ENCODE measurements at regions not wholly inside any gene's neighbourhood (a gene's known extent, or its start where the extent isn't known, plus 50 kb on each side); places are given as distances from the start of the nearest gene placed in this dataset.
A peak's percentile ranks its signal among the peaks of the same experiment; 100 is the strongest.

DNA sequence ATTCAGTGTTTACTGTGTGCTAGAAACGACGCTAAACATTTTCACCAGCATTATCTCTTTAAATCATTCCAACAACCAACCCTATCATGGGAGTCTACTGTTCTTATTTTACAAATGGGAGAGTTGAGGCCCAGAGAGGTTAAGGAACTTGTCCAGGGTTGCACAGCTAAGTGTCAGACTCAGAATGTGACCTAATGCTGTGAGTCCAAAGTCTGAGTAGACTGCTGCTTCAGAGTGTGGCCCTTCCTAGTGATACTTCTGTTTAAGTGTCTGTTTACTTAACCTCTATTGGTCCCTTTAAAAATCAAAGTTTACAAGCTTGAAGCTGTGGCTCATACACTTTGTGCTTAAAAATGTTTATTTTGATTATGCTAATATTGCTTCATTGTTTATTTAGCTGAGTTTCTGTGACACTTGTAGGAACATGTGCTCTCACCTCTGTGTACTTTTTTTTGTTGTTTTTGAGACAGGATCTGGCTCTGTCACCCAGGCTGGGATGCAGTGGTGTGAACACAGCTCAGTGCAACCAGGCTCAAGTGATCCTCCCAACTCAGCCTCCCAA is 84.4 kb upstream of the SYPL1 start:
- no peak for DNase-seq
- in situ Hi-C loops (cut with MboI; ENCODE audit: low pct_unique_long_range_greater_than_20kb, low sequenced_read_pairs) = loop anchor here (25.0 kb wide), 1 partner anchor 166 kb away; no protein-coding TSS in a partner anchor

DNA sequence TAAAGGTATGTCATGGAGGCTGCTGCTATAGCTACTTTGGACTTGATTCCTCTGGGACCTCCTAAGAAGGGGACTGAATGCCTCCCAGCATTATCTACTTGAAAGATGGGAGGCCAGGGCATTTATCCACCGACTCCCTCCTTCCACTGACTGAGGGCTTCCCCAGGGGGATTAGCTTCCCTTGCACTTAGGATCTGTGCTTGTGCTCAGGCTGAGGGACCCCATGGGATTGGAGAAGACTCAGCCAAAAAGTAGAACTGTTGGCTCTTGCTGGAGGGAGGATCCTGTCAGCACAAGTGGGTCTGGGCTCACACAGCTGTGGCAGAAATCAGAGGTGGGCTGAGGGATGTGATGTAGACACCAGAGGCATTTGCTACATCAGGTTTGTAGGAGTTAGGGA is 81.5 kb upstream of the SYPL1 start:
- no peak for DNase-seq
- in situ Hi-C loops (cut with MboI; ENCODE audit: low pct_unique_long_range_greater_than_20kb, low sequenced_read_pairs) = loop anchor here (25.0 kb wide), 1 partner anchor 169 kb away; no protein-coding TSS in a partner anchor

DNA sequence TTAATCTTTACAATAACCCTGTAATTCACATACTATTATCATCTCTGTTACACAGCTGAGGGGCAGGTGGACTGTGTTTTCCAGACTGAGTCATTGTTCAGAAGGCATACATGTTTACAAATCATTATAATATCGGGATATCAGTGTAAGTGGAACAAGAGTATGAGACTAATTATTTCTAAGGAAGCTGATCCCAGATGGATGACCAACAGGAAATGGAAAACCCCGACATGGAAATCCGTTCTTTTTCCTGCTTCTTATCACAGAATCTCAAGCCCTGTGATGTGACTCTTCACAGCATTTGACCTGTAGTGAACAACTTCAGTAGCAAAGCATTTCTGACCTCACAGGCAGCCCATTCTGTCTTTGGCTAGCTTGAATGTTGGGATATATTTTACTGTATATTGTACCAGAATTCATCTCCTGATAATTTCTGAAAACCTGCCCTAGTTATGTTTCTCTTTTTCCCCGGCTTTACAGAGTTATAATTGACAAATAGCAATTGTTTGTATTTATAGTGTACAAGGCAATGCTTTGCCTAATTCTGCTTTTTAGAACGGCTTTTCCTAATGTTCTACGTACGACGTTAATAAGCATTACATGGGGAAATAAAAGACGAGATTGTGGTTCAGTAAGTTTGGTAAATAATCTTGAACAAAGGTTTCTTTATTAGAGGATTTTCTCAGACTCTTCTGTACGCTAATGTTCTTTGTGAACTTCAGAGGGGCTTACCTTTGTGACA is 78.6 kb upstream of the SYPL1 start:
- in situ Hi-C loops (cut with MboI; ENCODE audit: low pct_unique_long_range_greater_than_20kb, low sequenced_read_pairs) = loop anchor here (25.0 kb wide), 1 partner anchor 172 kb away; no protein-coding TSS in a partner anchor
- DNase-seq = no peak

DNA sequence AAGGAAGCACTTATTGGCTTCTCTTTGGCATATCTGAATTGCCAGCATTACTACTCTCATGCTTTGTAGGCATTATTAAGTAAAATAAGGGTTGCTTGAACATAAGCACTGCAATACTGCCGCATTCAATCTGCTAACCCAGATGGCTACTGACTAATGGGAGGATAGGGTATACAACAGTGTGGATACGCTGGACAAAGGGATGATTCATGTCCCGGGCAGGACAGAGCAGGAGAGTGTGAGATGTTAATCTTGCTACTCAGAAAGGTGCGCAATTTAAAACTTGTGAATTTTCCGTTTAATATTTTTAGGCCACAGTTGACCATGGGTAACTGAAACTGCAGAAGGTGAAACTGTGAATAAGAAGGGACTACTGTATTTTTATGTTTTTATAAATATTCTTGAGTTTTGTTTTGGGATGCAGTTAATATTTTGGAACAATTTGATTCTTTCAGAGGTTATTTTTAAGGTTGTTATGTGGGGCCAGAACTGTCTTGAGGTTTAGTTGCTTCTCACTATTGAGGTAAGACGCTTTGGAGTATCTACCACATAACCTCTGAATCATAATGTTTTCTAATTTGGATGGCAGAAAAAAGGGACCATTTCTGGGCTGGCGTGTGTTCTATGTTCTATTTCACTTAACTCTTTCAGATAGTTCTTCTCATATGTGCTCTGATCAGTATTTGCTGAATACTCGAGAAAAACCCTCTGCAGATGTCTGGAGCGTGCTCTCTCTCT is 75.7 kb upstream of the SYPL1 start:
- DNase-seq = no peak
- in situ Hi-C loops (cut with MboI; ENCODE audit: low pct_unique_long_range_greater_than_20kb, low sequenced_read_pairs) = loop anchor here (25.0 kb wide), 1 partner anchor 175 kb away; no protein-coding TSS in a partner anchor

DNA sequence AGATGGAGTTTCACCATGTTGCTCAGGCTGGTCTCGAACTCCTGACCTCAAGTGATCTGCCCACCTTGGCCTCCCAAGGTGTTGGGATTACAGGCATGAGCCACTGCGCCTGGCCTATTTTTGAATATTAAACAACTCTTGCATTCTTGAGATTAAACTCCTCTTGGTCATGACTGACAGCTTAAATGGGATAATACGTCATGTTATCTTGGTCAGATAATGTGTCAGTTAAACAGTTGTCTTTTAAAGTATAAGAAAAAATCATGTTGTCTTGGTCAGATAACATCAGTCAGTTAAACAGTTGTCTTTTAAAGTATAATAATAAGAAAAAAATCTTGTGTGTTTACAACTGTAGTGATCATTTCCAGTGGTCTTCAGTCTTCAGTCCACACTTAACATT is 73.6 kb upstream of the SYPL1 start:
- DNase-seq = no peak
- in situ Hi-C loops (cut with MboI; ENCODE audit: low pct_unique_long_range_greater_than_20kb, low sequenced_read_pairs) = loop anchor here (25.0 kb wide), 1 partner anchor 177 kb away; no protein-coding TSS in a partner anchor

DNA sequence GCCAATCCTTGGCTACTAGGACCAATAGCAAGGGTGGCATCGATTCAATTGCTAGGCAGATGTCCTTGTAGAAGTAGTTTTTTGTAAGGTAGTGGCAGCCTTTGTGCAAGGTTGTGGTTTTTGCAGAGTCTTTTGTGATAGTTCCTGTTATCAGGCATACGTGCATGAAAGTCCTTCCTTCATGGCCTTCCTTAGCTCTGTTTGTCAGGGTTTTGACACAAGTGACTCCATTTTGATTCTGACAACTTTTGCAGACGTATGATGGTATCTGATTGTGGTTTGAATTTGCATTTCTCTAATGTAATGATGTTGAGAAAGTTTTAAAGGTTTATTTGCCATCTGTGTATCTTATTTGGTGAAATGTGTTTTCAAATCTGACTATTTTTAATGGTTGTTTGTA is 71.8 kb upstream of the SYPL1 start:
- in situ Hi-C loops (cut with MboI; ENCODE audit: low pct_unique_long_range_greater_than_20kb, low sequenced_read_pairs) = loop anchor here (25.0 kb wide), 1 partner anchor 178 kb away; no protein-coding TSS in a partner anchor
- peak; percentile 21 for DNase-seq

DNA sequence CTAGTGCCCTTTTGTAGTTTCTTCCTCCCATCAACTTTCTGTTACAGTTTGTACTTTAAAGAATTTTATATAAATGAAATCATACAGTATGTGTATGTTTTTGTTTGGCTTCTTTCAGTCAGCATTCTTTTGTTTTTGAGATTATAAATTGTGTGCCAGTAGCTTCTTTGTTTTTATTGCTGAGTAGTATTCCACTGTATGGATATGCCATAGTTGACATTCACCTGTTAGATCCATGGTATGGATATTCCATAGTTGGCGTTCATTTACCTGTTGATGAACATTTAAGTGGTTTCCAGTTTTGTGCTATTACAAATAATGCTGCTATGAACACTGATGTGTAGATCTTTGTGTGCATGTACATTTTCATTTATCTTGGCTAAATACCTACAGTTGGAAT is 70.8 kb upstream of the SYPL1 start:
- DNase-seq = no peak
- in situ Hi-C loops (cut with MboI; ENCODE audit: low pct_unique_long_range_greater_than_20kb, low sequenced_read_pairs) = loop anchor here (25.0 kb wide), 1 partner anchor 179 kb away; no protein-coding TSS in a partner anchor

DNA sequence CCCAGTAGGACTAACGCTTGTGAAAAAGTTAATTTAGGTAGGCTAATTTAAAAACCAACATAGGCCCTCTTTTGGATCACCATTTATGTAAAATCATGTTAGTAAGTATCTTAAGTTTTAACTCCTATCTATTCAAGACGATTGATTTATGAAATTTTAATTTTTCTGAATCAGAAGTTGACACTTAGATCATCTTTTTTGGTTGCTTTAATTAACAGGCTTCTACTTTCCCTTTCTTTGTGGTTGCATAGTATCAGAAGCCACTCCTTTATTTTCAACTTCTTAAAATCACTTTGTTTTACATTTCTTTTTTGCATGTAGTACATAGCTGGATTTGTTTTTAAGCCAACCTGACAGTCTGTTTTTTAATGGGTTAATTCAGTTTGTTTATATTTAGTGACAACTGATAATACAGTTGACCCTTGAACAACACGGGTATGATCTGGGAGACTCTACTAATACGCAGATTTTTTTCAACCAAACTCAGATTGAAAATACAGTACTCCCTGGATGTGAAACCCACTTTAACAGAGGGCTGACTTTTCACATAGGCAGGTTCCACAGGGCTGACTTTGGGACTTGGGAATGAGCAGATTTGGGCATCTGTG is 69.7 kb upstream of the SYPL1 start:
- DNase-seq = no peak
- in situ Hi-C loops (cut with MboI; ENCODE audit: low pct_unique_long_range_greater_than_20kb, low sequenced_read_pairs) = loop anchor here (25.0 kb wide), 1 partner anchor 181 kb away; no protein-coding TSS in a partner anchor

DNA sequence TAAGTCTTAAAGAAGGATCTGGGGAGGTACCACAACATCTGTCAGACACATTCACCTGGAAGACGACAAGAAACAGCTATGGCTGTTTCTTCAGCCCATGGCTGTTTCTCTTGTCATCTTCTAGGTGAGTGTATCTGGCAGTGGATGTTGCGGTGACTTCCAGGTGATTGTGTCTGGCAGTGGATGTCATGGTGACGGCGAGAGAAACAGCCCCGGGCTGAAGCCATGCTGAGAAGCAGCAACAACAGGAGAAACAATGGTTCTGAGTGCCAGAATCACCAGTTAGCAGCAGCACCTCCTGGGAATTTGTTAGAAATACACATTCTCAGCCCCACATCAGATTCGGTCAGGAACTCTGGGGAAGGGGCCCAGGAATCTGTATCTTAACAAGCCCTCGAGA is 68.6 kb upstream of the SYPL1 start:
- DNase-seq = no peak
- in situ Hi-C loops (cut with MboI; ENCODE audit: low pct_unique_long_range_greater_than_20kb, low sequenced_read_pairs) = loop anchor here (25.0 kb wide), 1 partner anchor 182 kb away; no protein-coding TSS in a partner anchor

DNA sequence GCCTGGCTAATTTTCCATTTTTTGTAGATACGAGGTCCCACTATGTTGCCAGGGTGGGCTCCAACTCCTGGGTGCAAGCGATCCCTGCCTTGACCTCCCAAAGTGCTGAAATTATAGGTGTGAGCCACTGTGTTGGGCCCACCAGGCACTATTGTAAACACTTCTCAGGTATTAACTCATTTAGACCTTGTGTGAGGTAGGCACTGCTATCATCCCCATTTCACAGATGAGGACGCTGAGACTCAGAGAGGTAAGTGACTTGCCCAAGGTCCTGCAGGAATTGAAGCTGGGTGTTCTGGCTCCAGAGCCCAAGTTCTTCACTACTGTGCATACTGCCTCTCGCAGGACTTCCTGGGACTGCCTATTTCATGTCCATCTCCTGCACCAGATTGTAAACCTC is 67.1 kb upstream of the SYPL1 start:
- DNase-seq = no peak
- in situ Hi-C loops (cut with MboI; ENCODE audit: low pct_unique_long_range_greater_than_20kb, low sequenced_read_pairs) = loop anchor here (10.0 to 25.0 kb wide), 2 partner anchors 183 to 286 kb away; no protein-coding TSS in a partner anchor

DNA sequence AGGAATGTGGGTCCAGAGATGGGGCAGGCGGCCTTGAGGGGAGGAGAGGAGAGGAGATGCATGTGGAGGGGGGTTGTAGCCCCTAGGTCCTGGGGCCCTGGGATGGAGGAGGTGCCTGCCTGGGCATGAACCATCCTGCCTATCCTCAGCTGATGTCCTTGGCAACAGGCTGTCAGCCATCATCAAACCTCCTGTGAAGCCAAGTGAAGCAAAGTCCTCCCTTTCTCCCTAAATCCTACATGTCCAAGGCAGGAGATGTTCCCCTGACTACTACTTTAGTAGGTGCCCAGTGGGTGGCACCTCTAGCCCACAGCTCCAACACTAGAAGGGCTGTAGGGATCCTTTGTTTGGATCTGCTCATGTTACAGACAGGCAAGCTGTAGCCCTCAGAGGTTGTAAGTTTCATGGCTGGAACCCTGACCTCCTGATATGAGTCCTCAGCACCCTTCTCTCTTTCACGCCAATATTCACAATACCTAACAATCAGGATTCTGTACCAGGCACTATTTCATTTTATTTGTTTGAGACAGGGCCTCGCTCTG is 66.6 kb upstream of the SYPL1 start:
- no peak for DNase-seq
- in situ Hi-C loops (cut with MboI; ENCODE audit: low pct_unique_long_range_greater_than_20kb, low sequenced_read_pairs) = loop anchor here (10.0 to 25.0 kb wide), 2 partner anchors 184 to 286 kb away; no protein-coding TSS in a partner anchor

DNA sequence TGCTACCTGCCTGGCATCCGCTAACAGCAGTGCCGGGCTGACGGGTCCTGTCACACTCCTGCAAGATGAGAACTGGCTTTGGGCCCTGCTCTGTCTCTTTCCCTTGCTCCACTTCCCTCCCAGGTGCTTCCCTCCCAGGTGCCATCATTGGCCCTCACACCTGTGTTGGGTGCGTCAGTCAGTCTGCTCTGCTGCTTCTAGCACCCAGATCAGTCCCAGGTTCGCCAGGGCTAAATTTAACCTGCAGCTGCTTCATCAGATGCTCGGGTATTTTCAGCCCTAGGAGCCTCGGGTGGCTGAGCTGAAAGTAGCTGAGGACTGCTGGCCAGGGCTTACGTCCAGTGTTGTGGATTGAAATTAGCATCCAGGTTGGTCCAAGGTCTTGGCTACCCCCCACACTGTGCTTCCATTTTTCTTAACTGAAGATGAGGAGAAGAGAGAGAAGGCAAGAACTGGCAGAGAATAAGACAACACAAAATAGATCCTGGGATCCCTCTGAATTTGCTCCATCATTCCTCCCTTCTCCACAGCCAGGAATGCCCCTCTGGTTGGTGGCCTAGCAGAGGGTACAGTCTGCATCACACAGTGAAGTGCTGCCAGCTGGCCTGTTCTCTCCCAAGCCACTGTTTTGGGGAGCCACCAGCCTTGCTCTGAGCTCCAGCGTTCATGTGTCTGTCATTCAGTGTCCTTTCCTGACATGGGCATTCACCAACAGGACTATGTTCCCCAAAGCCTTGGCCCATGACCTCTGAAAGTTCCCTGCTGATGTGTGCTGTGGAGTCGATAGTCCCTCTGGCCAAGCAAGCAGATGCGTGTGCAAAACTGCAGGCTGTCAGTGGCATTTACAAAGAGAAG is 65.9 kb upstream of the SYPL1 start:
- no peak for DNase-seq
- in situ Hi-C loops (cut with MboI; ENCODE audit: low pct_unique_long_range_greater_than_20kb, low sequenced_read_pairs) = loop anchor here (10.0 to 25.0 kb wide), 2 partner anchors 184 to 287 kb away; no protein-coding TSS in a partner anchor

DNA sequence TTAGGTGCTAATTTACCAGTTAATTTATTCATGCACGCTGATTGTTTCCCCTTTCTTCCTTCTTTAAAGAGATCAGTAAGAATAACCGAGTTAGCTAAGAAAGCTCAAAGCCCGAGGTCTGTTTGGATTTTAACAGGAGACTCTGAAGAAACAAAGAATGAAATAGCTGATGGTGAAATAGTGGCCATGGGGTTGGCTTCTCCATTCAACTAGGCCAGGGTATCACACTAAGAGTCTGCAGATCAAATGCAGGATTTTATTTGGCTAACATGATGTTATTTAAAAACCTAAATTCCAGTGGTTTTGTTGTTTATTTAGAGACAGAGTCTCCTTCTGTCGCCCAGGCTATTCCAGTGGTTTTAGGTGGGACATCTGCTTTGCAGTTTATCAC is 65.2 kb upstream of the SYPL1 start:
- in situ Hi-C loops (cut with MboI; ENCODE audit: low pct_unique_long_range_greater_than_20kb, low sequenced_read_pairs) = loop anchor here (10.0 to 25.0 kb wide), 2 partner anchors 185 to 288 kb away; no protein-coding TSS in a partner anchor
- DNase-seq = no peak

DNA sequence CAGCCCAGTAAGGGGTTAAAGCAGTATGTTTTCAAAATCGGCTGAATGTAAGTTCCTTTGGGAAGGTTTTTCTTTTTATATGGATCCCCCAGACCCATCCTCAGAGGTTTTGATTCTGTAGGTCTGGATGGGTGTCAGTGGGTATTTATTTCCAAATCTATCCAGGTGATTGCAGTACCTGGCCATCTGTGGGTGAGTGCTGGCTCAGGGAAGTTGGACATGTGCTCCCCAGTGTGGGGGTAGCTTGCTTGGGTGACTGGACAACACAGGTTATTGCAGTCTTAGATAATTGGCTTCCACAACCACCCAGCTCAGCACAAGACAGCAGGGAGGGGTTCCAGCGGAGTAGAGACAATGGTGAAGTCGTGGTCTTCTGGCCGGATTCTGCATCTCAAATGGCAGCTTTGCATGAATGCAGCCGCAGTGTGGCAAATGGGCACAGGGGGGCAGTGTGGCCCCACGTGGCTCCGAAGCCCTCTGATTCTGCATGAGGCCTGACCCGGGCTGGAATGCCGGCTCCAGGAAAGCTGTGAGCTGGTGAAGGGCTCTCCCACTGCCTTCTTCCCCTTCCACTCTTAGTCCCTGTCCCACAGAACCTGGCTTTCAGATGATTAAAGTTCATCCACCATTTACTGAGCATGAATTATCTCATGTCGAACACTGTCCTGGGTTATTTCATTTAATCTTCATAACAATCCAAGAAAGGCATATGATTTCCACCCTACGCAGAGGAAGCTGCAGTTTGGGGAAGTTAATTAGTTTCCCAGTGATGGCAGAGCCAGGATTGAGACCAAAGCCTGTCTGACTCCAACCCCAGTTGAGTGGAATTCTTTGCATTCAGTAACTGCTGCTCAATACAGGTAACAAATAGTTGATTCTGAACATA is 64.5 kb upstream of the SYPL1 start:
- in situ Hi-C loops (cut with MboI; ENCODE audit: low pct_unique_long_range_greater_than_20kb, low sequenced_read_pairs) = loop anchor here (10.0 to 25.0 kb wide), 2 partner anchors 186 to 288 kb away; no protein-coding TSS in a partner anchor
- peak; percentile 84 for DNase-seq

DNA sequence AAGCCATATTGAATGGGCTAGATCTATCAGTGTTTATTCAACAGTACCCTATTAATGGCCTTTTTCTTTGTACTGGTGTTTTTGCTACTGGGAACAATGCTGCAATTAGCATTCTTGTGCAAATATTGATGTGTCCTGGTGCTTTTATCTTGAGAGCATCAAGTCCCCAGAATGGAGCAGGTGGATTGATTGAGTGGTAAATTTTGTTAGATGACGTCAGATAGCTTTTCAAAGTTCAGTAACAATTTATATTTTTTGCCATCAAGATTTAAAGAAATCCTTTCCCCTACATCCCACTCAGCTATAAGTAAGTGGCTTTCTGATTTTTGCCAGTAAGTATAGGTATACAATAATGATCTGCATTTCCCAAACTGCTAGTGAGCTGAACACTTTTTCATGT is 63.4 kb upstream of the SYPL1 start:
- in situ Hi-C loops (cut with MboI; ENCODE audit: low pct_unique_long_range_greater_than_20kb, low sequenced_read_pairs) = loop anchor here (10.0 to 25.0 kb wide), 2 partner anchors 187 to 289 kb away; no protein-coding TSS in a partner anchor
- no peak for DNase-seq

DNA sequence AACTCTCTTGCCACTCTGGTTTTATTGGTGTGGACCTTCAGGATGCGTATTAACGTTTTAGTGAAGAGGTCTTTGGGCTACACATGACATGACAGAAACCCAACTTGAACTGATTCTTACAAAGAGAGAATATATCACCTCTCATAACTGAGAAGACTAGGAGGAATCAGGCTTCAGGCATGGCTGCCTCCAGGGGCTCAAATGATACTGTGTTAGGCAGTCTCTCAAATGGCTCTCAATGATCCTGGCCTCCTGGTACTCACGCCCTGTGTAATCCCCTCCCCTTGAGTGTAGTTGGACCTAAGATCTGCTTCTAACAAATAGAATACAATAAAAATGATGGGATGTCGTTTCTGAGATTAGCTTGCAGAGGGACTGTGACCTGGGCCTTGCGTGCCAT is 58.5 kb upstream of the SYPL1 start:
- in situ Hi-C loops (cut with MboI; ENCODE audit: low pct_unique_long_range_greater_than_20kb, low sequenced_read_pairs) = loop anchor here (10.0 to 25.0 kb wide), 2 partner anchors 294 to 408 kb away; no protein-coding TSS in a partner anchor
- no peak for DNase-seq
